Left ventricle myocardium inferior (tissue), 1 donor: ENCODE measurements at regions not wholly inside any gene's neighbourhood (a gene's known extent, or its start where the extent isn't known, plus 50 kb on each side); places are given as distances from the start of the nearest gene placed in this dataset.

Experiments
- DNase-seq: peaks from one replicate; pipeline ENCODE4 v3.0.0-alpha.2; 2020
- H3K27ac ChIP-seq: fragments of 200-600 bp; replicated peaks from 2 replicates; pipeline ENCODE4 v1.8.0; 2021
- H3K27me3 ChIP-seq: fragments of 200-600 bp; 2 replicates; pipeline ENCODE4 v1.8.0; 2021; ENCODE audit warnings: low read depth
- H3K36me3 ChIP-seq: fragments of 200-600 bp; 2 replicates; pipeline ENCODE4 v1.8.0; 2021
- H3K4me1 ChIP-seq: fragments of 200-600 bp; 2 replicates; pipeline ENCODE4 v1.8.0; 2021
- H3K4me3 ChIP-seq: fragments of 200-600 bp; 2 replicates; pipeline ENCODE4 v1.8.0; 2021; ENCODE audit warnings: mild to moderate bottlenecking, moderate library complexity
- H3K9me3 ChIP-seq: fragments of 200-600 bp; replicated peaks from 2 replicates; pipeline ENCODE4 v1.8.0; 2021
- intact Hi-C: fragments of 100-400 bp; cut with micrococcal nuclease; formaldehyde crosslinking; loops from one replicate; pipeline ENCODE4 v1.11.0; 2022
- TF ChIP-seq, protein P1 (sequence below): fragments of 200-600 bp; IDR thresholded peaks from 2 replicates; pipeline ENCODE4 v1.8.0; 2021; ENCODE audit warnings: antibody characterized with exemption, mild to moderate bottlenecking, borderline replicate concordance
- donor health status: DM: no; HTN: yes; CAD: no; lungs with severe emphysema.

GRCh38 chr3:104126864-104127553, 1239.7 kb upstream of the ALCAM start:
- Histone ChIP-seq H3K36me3 (no peaks in the 10 kb centered on the region), H3K27me3 (no peaks in the 10 kb centered on the region), H3K4me3 (no peak overlapping the region), H3K4me1 (no peaks in the 10 kb centered on the region), H3K9me3 (peaks cover 32% of the 10 kb centered on the region), H3K27ac (no peak overlapping the region)
- no peak for DNase-seq
- intact Hi-C loops: no loop called here
- TF ChIP-seq, protein P1, sequence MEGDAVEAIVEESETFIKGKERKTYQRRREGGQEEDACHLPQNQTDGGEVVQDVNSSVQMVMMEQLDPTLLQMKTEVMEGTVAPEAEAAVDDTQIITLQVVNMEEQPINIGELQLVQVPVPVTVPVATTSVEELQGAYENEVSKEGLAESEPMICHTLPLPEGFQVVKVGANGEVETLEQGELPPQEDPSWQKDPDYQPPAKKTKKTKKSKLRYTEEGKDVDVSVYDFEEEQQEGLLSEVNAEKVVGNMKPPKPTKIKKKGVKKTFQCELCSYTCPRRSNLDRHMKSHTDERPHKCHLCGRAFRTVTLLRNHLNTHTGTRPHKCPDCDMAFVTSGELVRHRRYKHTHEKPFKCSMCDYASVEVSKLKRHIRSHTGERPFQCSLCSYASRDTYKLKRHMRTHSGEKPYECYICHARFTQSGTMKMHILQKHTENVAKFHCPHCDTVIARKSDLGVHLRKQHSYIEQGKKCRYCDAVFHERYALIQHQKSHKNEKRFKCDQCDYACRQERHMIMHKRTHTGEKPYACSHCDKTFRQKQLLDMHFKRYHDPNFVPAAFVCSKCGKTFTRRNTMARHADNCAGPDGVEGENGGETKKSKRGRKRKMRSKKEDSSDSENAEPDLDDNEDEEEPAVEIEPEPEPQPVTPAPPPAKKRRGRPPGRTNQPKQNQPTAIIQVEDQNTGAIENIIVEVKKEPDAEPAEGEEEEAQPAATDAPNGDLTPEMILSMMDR: no peak

DNA sequence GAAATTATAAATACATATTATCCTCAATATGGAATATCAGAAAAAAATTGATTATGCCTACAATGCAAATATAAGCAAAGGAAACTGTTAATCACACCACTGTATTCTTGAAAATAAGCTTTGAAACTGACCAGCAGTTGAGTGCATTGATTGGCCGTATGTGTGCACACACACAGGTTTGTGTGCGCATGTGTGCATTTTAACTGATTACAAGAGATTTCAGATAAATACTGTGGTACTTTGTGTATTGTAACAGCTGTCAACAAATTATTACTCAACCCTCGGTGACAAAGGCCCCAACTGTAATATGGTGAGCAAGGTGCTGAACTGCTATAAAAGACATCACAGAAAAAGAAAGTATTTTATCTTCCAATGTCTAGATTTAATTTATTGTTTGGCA, 1238.9 kb upstream of the ALCAM start:
- Histone ChIP-seq H3K27me3 (no peaks in the 10 kb centered on the region), H3K36me3 (no peaks in the 10 kb centered on the region), H3K9me3 (peaks cover 32% of the 10 kb centered on the region), H3K4me3 (no peak overlapping the region), H3K4me1 (no peaks in the 10 kb centered on the region), H3K27ac (no peak overlapping the region)
- TF ChIP-seq, protein P1: no peak
- intact Hi-C loops: no loop called here
- DNase-seq: no peak

DNA sequence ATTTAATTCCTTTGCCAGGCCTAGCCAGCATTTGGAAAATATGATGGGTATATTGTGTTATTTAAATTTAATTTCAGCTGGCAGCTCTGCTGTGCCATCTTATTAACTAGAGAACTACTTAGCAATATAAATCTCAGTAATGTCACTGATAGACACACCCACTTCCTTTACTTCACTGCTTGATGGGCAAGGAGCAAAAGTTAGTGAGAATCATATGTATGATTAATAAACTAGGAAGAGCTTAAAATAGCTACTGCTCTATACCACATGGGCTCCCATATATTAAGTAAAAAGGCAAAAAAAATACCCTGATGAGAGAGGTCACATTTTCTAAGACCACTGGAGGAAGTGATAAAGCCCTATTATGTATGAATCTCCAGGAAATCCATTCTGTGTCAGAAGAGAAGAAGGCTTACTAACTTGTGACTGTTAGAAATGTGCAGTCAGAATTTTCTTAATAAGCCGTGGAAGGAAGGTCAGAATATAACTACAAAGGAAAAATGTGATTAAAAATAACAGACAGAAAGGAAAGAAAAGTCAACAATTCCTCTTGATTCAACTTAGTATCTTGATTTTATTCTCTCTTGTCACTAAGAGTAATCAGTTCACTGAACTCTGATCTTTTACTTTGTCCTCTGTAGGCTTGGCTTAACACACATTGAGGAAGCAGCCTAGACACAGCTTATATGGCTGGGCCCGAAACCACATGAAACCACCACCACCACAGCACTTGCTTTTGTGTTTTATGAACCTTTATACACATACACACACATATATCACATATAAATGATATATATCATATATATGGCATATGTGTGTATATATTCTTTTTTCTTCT, 1233.9 kb upstream of the ALCAM start:
- DNase-seq: no peak
- Histone ChIP-seq H3K27ac (no peak overlapping the region), H3K4me1 (no peaks in the 10 kb centered on the region), H3K9me3 (peaks cover 28% of the 10 kb centered on the region), H3K27me3 (no peaks in the 10 kb centered on the region), H3K4me3 (no peak overlapping the region), H3K36me3 (no peaks in the 10 kb centered on the region)
- intact Hi-C loops: no loop called here
- TF ChIP-seq, protein P1: no peak

DNA sequence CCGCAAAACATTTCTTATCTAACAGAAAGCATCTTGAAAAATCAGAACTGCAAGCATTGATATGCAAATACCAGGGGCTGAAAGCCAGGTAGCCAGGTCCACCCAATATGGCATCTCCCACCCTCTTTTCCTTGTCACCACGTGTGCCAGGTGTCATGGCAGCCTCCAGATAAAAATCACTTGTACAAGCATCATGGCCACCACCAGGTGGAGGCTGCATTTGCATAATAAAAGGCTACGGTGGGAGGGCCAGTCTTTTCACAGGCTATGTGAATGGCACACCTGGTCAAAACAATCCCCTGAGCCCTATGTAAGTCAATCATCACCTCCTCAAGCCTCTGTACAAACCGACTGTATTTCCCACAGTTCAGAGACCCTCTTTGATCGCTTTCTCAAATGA, 1233.1 kb upstream of the ALCAM start:
- intact Hi-C loops: no loop called here
- no peaks in the 10 kb centered on the region for H3K27me3 ChIP-seq
- no peak for DNase-seq
- H3K4me3 ChIP-seq: no peak overlapping the region
- TF ChIP-seq, protein P1: no peak
- H3K27ac ChIP-seq: no peak overlapping the region
- no peaks in the 10 kb centered on the region for H3K4me1 ChIP-seq
- H3K9me3 ChIP-seq: peaks cover 25% of the 10 kb centered on the region
- H3K36me3 ChIP-seq: no peaks in the 10 kb centered on the region

GRCh38 chr3:104137116-104137515, 1229.6 kb upstream of the ALCAM start:
- Histone ChIP-seq H3K27ac (no peak overlapping the region), H3K9me3 (no peaks in the 10 kb centered on the region), H3K4me3 (no peak overlapping the region), H3K36me3 (no peaks in the 10 kb centered on the region), H3K27me3 (no peaks in the 10 kb centered on the region), H3K4me1 (no peaks in the 10 kb centered on the region)
- TF ChIP-seq, protein P1: no peak
- intact Hi-C loops: no loop called here
- no peak for DNase-seq
